ENCODE measurements at regions not wholly inside any gene's neighbourhood (a gene's known extent, or its start where the extent isn't known, plus 50 kb on each side); places are given as distances from the start of the nearest gene placed in this dataset.

- no peak for DNase-seq
- no peak overlapping the region for H4K8ac ChIP-seq (replicated peaks; ENCODE audit: insufficient read length, low read depth, low read length)
- no peak overlapping the region for H3K18ac ChIP-seq (ENCODE audit: insufficient read length, low read depth, low read length)
- no peaks in the 10 kb centered on the region for H3K27me3 ChIP-seq (ENCODE audit: insufficient read depth, low read length)
- no peaks in the 10 kb centered on the region for H3K79me1 ChIP-seq (ENCODE audit: insufficient read depth, low read depth, low read length, poor library complexity, severe bottlenecking)
- H3K27me3 Mint-ChIP-seq (ENCODE audit: low read depth), result no peaks in the 10 kb centered on the region
- no peak overlapping the region for H2AFZ ChIP-seq (ENCODE audit: low read length)
- no peak overlapping the region for H4K5ac ChIP-seq (ENCODE audit: insufficient read length, low read depth, low read length)
- no peaks in the 10 kb centered on the region for H3K9me3 ChIP-seq (ENCODE audit: control insufficient read depth, low read depth, low read length)
- H3K27ac ChIP-seq (ENCODE audit: insufficient read length, low read depth, low read length), result peak overlapping the region; percentile 6
- no peak overlapping the region for H3K4ac ChIP-seq (ENCODE audit: low read depth, low read length)
- peaks cover 20 to 23% of the 10 kb centered on the region in 2 experiments for H3K4me1 Mint-ChIP-seq
- H3K4me3 Mint-ChIP-seq, result no peak overlapping the region
- H2BK12ac ChIP-seq (ENCODE audit: insufficient read length, low read depth, low read length), result no peak overlapping the region
- no peak overlapping the region for H3T11ph ChIP-seq (ENCODE audit: low read length)
- H4K91ac ChIP-seq (ENCODE audit: insufficient read length, low read depth, low read length), result no peak overlapping the region
- no peak overlapping the region for H3K23ac ChIP-seq (ENCODE audit: insufficient read length, low read depth, low read length)
- no peak overlapping the region for H2BK120ac ChIP-seq (ENCODE audit: low read depth, low read length, poor library complexity, severe bottlenecking)
- H3K9me3 Mint-ChIP-seq, result no peaks in the 10 kb centered on the region
- no CpG with 5 or more reads among the region's 2 CpGs for WGBS (ENCODE audit: extremely low coverage, insufficient read length, low lambda C conversion rate)
- no peaks in the 10 kb centered on the region for H4K20me1 ChIP-seq (ENCODE audit: control insufficient read depth, insufficient read depth, insufficient read length)
- H3K4me2 ChIP-seq (ENCODE audit: insufficient read depth, insufficient read length, low read length), result no peak overlapping the region
- no peak for TF ChIP-seq CTCF (conservative IDR thresholded peaks at IDR 0.05)
- H3K56ac ChIP-seq (ENCODE audit: insufficient read length, low read depth, low read length), result no peak overlapping the region
- no peak overlapping the region for H2BK20ac ChIP-seq (ENCODE audit: low read depth, low read length, poor library complexity, severe bottlenecking)
- peaks cover 4% of the 10 kb centered on the region; the same call in 1 of the 2 replicates for H3K4me1 ChIP-seq (ENCODE audit: insufficient read depth, low read length)
- H3K9ac ChIP-seq (ENCODE audit: extremely low read depth, insufficient read length, low read length), result no peak overlapping the region
- H2BK15ac ChIP-seq (ENCODE audit: low read depth, low read length), result no peak overlapping the region
- no peaks in the 10 kb centered on the region for H3K23me2 ChIP-seq (ENCODE audit: insufficient read length, low read depth, low read length, poor library complexity, severe bottlenecking)
- H2BK5ac ChIP-seq (ENCODE audit: insufficient read length, low read length), result no peak overlapping the region
- no peak overlapping the region for H3K14ac ChIP-seq (ENCODE audit: insufficient read depth, low read length)
- peak overlapping the region; percentile 71 to 91 (median 83); a peak in 6 of 7 replicates for H3K27ac Mint-ChIP-seq
- no peaks in the 10 kb centered on the region for H3K36me3 Mint-ChIP-seq (ENCODE audit: insufficient read depth in 1 of 3, low read depth in 3 of 3)
- no peak overlapping the region for H2AK5ac ChIP-seq (ENCODE audit: insufficient read length, low read length)
- H3K79me2 ChIP-seq (ENCODE audit: insufficient read depth, low read length), result no peaks in the 10 kb centered on the region
These were observed 388.4 kb downstream of the NDFIP2 start for GRCh38 chr13:79869326-79869725.
